GM23338 (cell line): ENCODE measurements at regions not wholly inside any gene's neighbourhood (a gene's known extent, or its start where the extent isn't known, plus 50 kb on each side); places are given as distances from the start of the nearest gene placed in this dataset.

Experiments
- CREB1 ChIP-seq: fragments of 250-450 bp; sonication (Bioruptor Pico); IDR thresholded peaks from 2 replicates; pipeline ENCODE4 v1.5.0; 2020; ENCODE audit warnings: low read depth, mild to moderate bottlenecking, moderate library complexity
- CTCF ChIP-seq, 2 experiments: fragments of 200-600 bp in 1 of 2; sonication (generic) in 1 of 2; conservative IDR thresholded peaks; 2 replicates each; pipeline versions ENCODE4 v1.5.1 to v1.6.1; 2016 to 2017; ENCODE audit warnings: antibody characterized with exemption in 2 of 2, low read depth in 2 of 2, mild to moderate bottlenecking in 2 of 2, moderate library complexity in 1 of 2
- EZH2 ChIP-seq: fragments of 200-600 bp; sonication (generic); IDR thresholded peaks from one replicate; pipeline ENCODE4 v1.8.0; 2017; ENCODE audit warnings: antibody characterized with exemption, mild to moderate bottlenecking, low read depth; ENCODE audit not compliant: unreplicated experiment
- EZH2phosphoT487 ChIP-seq: fragments of 200-600 bp; sonication (generic); IDR thresholded peaks from one replicate; pipeline ENCODE4 v1.8.1; 2018; ENCODE audit warnings: antibody characterized with exemption; ENCODE audit not compliant: unreplicated experiment
- JUNB ChIP-seq: IDR thresholded peaks from one replicate; pipeline ENCODE4 v1.6.1; 2016; ENCODE audit warnings: antibody characterized with exemption; ENCODE audit not compliant: unreplicated experiment
- NANOG ChIP-seq: IDR thresholded peaks from 2 replicates; pipeline ENCODE4 v1.6.1; 2016; ENCODE audit warnings: antibody characterized with exemption, borderline replicate concordance
- POLR2AphosphoS5 ChIP-seq: IDR thresholded peaks from 2 replicates; pipeline ENCODE4 v1.6.1; 2016; ENCODE audit warnings: antibody characterized with exemption, low read depth
- REST ChIP-seq: IDR thresholded peaks from one replicate; pipeline ENCODE4 v1.6.1; 2018; ENCODE audit warnings: antibody characterized with exemption; ENCODE audit not compliant: unreplicated experiment
- STAT1 ChIP-seq: IDR thresholded peaks from one replicate; pipeline ENCODE4 v1.6.1; 2016; ENCODE audit warnings: antibody characterized with exemption; ENCODE audit not compliant: unreplicated experiment
- ZNF331 ChIP-seq: fragments of 250-450 bp; sonication (Bioruptor Pico); IDR thresholded peaks from 2 replicates; pipeline ENCODE4 v1.5.0; 2020; ENCODE audit warnings: low read depth, mild to moderate bottlenecking, moderate library complexity
- ZNF462 ChIP-seq: fragments of 250-450 bp; sonication (Bioruptor Pico); IDR thresholded peaks from 2 replicates; pipeline ENCODE4 v1.5.0; 2020; ENCODE audit warnings: mild to moderate bottlenecking, moderate library complexity

GRCh38 chr9:86487838-86488233 is 133.6 kb upstream of the TUT7 start:
- TF ChIP-seq CTCF (conservative IDR thresholded peaks at IDR 0.05; ENCODE audit: low read depth in 2 of 2) (no peak), JUNB (no peak), EZH2 (no peak), REST (no peak), POLR2AphosphoS5 (no peak), EZH2phosphoT487 (no peak), CREB1 (CRISPR knock-in tag) (no peak), STAT1 (no peak), NANOG (no peak), ZNF331 (CRISPR knock-in tag) (no peak), ZNF462 (CRISPR knock-in tag) (no peak)
